Esophagus muscularis mucosa (tissue), 4 donors: ENCODE measurements at regions not wholly inside any gene's neighbourhood (a gene's known extent, or its start where the extent isn't known, plus 50 kb on each side); places are given as distances from the start of the nearest gene placed in this dataset.

ENCODE experiments used
- DNase-seq: peaks from one replicate; pipeline ENCODE4 v3.0.0-alpha.2; 2017; ENCODE audit errors: extremely low spot score
- H3K27ac ChIP-seq, 4 donors: fragments of 200-600 bp; sonication (generic); replicated peaks in 1 of 4; 1 replicate in 3 of 4; 2 replicates in 1 of 4; pipeline ENCODE4 v1.5.1; 2016 to 2019; ENCODE audit warnings: mild to moderate bottlenecking in 1 of 4
- H3K27me3 ChIP-seq, 4 donors: fragments of 200-600 bp; sonication (generic); one replicate each; pipeline versions ENCODE4 v1.5.1 to v1.6.0; 2016 to 2019
- H3K36me3 ChIP-seq, 4 donors: fragments of 200-600 bp; sonication (generic); one replicate each; pipeline ENCODE4 v1.5.1; 2016 to 2019
- H3K4me1 ChIP-seq, 4 donors: fragments of 200-600 bp; sonication (generic); one replicate each; pipeline ENCODE4 v1.5.1; 2016 to 2019
- H3K4me3 ChIP-seq, 4 donors: fragments of 200-600 bp; sonication (generic); 1 replicate in 2 of 4; 2 replicates in 2 of 4; pipeline ENCODE4 v1.5.1; 2016 to 2019; ENCODE audit warnings: mild to moderate bottlenecking in 4 of 4, moderate library complexity in 1 of 4
- H3K9me3 ChIP-seq, 4 donors: fragments of 200-600 bp; sonication (generic); 1 replicate in 3 of 4; 2 replicates in 1 of 4; pipeline ENCODE4 v1.5.1; 2016 to 2019
- CTCF ChIP-seq, 3 experiments: fragments of 200-600 bp in 2 of 3; fragments of 450-650 bp in 1 of 3; sonication (generic) in 2 of 3; IDR thresholded peaks; one replicate each; pipeline ENCODE4 v1.5.1; 2017 to 2019; ENCODE audit warnings: antibody characterized with exemption in 3 of 3, mild to moderate bottlenecking in 2 of 3, moderate library complexity in 1 of 3
- EP300 ChIP-seq: sonication (generic); formaldehyde crosslinking; IDR thresholded peaks from one replicate; pipeline ENCODE4 v1.6.1; 2017; ENCODE audit warnings: antibody characterized with exemption
- POLR2A ChIP-seq: fragments of 450-650 bp; IDR thresholded peaks from one replicate; pipeline ENCODE4 v1.6.1; 2017; ENCODE audit warnings: antibody characterized with exemption, moderate library complexity, mild to moderate bottlenecking, low read depth
- POLR2AphosphoS5 ChIP-seq, 2 donors: sonication (generic); formaldehyde crosslinking; IDR thresholded peaks; one replicate each; pipeline ENCODE4 v1.6.1; 2017; ENCODE audit warnings: antibody characterized with exemption in 2 of 2
- WGBS: methylation state at CpG from one replicate; pipeline ENCODE4 v1.1.5; 2018; 5-methylcytosine and 5-hydroxymethylcytosine counted together
- intact Hi-C: fragments of 100-400 bp; cut with DNase I; formaldehyde crosslinking; loops from one replicate; pipeline ENCODE4 v1.15.1; 2023

GRCh38 chr3:42014458-42014920 is 52.6 kb upstream of the ULK4 start:
- H3K4me3 ChIP-seq = peak overlapping the region; percentile 89 to 97 (median 94)
- TF ChIP-seq POLR2AphosphoS5 (IDR thresholded peaks at IDR 0.05) = peak in 1 of 2 donors; percentile 24
- no peak for TF ChIP-seq CTCF (IDR thresholded peaks at IDR 0.05)
- TF ChIP-seq POLR2A = no peak
- no peak for DNase-seq
- H3K36me3 ChIP-seq = no peaks in the 10 kb centered on the region
- H3K4me1 ChIP-seq = peaks cover 46 to 62% (median 58%) of the 10 kb centered on the region in 4 donors
- 2% methylated on average over 12 of the region's 12 CpGs for WGBS
- H3K27me3 ChIP-seq = no peaks in the 10 kb centered on the region
- peak overlapping the region; percentile 88 to 95 (median 91) for H3K27ac ChIP-seq
- intact Hi-C loops = loop anchor here (5.0 kb wide), 2 partner anchors 52 to 83 kb away; partner anchors contain the start of gene ULK4
- no peaks in the 10 kb centered on the region for H3K9me3 ChIP-seq

- H3K4me1 ChIP-seq = peaks cover 39 to 55% (median 51%) of the 10 kb centered on the region in 4 donors
- intact Hi-C loops = loop anchor here (5.0 kb wide), 2 partner anchors 52 to 83 kb away; partner anchors contain the start of gene ULK4
- H3K27me3 ChIP-seq = no peaks in the 10 kb centered on the region
- DNase-seq = no peak
- under 1% methylated on average over 24 of the region's 103 CpGs for WGBS
- H3K36me3 ChIP-seq = no peaks in the 10 kb centered on the region
- no peaks in the 10 kb centered on the region for H3K9me3 ChIP-seq
- H3K4me3 ChIP-seq = peak overlapping the region; percentile 89 to 97 (median 94)
- peak overlapping the region; percentile 88 to 95 (median 91) for H3K27ac ChIP-seq
- no peak for TF ChIP-seq EP300
- TF ChIP-seq POLR2AphosphoS5 (IDR thresholded peaks at IDR 0.05) = peak; percentile 11 to 18
- TF ChIP-seq POLR2A = no peak
- peak in 2 of 3 experiments; percentile 14 to 15 for TF ChIP-seq CTCF (IDR thresholded peaks at IDR 0.05)
Observed at GRCh38 chr3:42013691-42014457, 52.0 kb upstream of the ULK4 start.

- DNase-seq = no peak
- H3K36me3 ChIP-seq = no peaks in the 10 kb centered on the region
- peaks cover 32 to 48% (median 44%) of the 10 kb centered on the region in 4 donors for H3K4me1 ChIP-seq
- TF ChIP-seq POLR2A = no peak
- peak; percentile 28 to 64 for TF ChIP-seq POLR2AphosphoS5 (IDR thresholded peaks at IDR 0.05)
- TF ChIP-seq CTCF (IDR thresholded peaks at IDR 0.05) = peak in 1 of 3 experiments; percentile 20
- intact Hi-C loops = loop anchor here (5.0 kb wide), 2 partner anchors 51 to 84 kb away; partner anchors contain the start of gene ULK4
- peak overlapping the region; percentile 89 to 97 (median 94) for H3K4me3 ChIP-seq
- H3K27ac ChIP-seq = peak overlapping the region; percentile 84 to 95 (median 91)
- H3K9me3 ChIP-seq = no peaks in the 10 kb centered on the region
- WGBS = 6% methylated on average over 19 of the region's 58 CpGs
- H3K27me3 ChIP-seq = no peaks in the 10 kb centered on the region
Observed at GRCh38 chr3:42012935-42013690, 51.2 kb upstream of the ULK4 start.

GRCh38 chr3:42012383-42012934 is 50.6 kb upstream of the ULK4 start:
- DNase-seq = no peak
- intact Hi-C loops = loop anchor here (5.0 kb wide), 2 partner anchors 50 to 85 kb away; partner anchors contain the start of gene ULK4
- H3K4me1 ChIP-seq = peaks cover 27 to 41% (median 37%) of the 10 kb centered on the region in 4 donors
- peak overlapping the region; percentile 84 to 95 (median 91) for H3K27ac ChIP-seq
- H3K4me3 ChIP-seq = peak overlapping the region in 1 of 4 donors; percentile 95
- no peaks in the 10 kb centered on the region for H3K36me3 ChIP-seq
- H3K9me3 ChIP-seq = no peaks in the 10 kb centered on the region
- H3K27me3 ChIP-seq = no peaks in the 10 kb centered on the region
- no peak for TF ChIP-seq POLR2A
- TF ChIP-seq POLR2AphosphoS5 (IDR thresholded peaks at IDR 0.05) = no peak
- TF ChIP-seq CTCF (IDR thresholded peaks at IDR 0.05) = no peak
- no peak for TF ChIP-seq EP300
- 67% methylated on average over 2 of the region's 2 CpGs for WGBS
